GM23338 (cell line): ENCODE measurements at regions not wholly inside any gene's neighbourhood (a gene's known extent, or its start where the extent isn't known, plus 50 kb on each side); places are given as distances from the start of the nearest gene placed in this dataset.

Source experiments
- ATAC-seq: fragments of 200-7000 bp; cut with Tn5 transposase; 3 replicates; pipeline ENCODE4 v1.9.1; 2020
- DNase-seq: peaks from one replicate; pipeline ENCODE4 v3.0.0-alpha.2; 2015; ENCODE audit warnings: low spot score
- H2AFZ ChIP-seq: fragments of 200-600 bp; sonication (generic); 2 replicates; pipeline ENCODE4 v1.8.0; 2016; ENCODE audit warnings: antibody characterized with exemption, mild to moderate bottlenecking, moderate library complexity
- H3F3A ChIP-seq: fragments of 200-600 bp; sonication (generic); replicated peaks from 2 replicates; pipeline ENCODE4 v1.8.0; 2017; ENCODE audit warnings: antibody characterized with exemption, mixed run types, low read depth
- H3K27ac ChIP-seq: fragments of 200-600 bp; sonication (generic); 2 replicates; pipeline ENCODE4 v1.6.1; 2016; ENCODE audit warnings: low read depth
- H3K27me3 ChIP-seq: fragments of 200-600 bp; sonication (generic); 2 replicates; pipeline ENCODE4 v1.8.0; 2016; ENCODE audit warnings: mild to moderate bottlenecking, mixed run types, moderate library complexity; ENCODE audit not compliant: insufficient read depth
- H3K36me3 ChIP-seq: fragments of 200-600 bp; sonication (generic); 2 replicates; pipeline ENCODE4 v1.8.0; 2016; ENCODE audit warnings: mild to moderate bottlenecking; ENCODE audit not compliant: insufficient read depth
- H3K4me1 ChIP-seq: fragments of 200-600 bp; sonication (generic); 2 replicates; pipeline ENCODE4 v1.8.0; 2016; ENCODE audit warnings: mild to moderate bottlenecking, moderate library complexity; ENCODE audit not compliant: insufficient read depth
- H3K4me2 ChIP-seq: fragments of 200-600 bp; sonication (generic); 2 replicates; pipeline ENCODE4 v1.7.1; 2017; ENCODE audit warnings: mixed run types
- H3K4me3 ChIP-seq: fragments of 200-600 bp; sonication (generic); 2 replicates; pipeline ENCODE4 v1.6.1; 2016; ENCODE audit warnings: mixed run types
- H3K79me2 ChIP-seq: fragments of 200-600 bp; sonication (generic); replicated peaks from 2 replicates; pipeline ENCODE4 v1.8.0; 2017; ENCODE audit warnings: mild to moderate bottlenecking; ENCODE audit not compliant: insufficient read depth
- H3K9me2 ChIP-seq: fragments of 200-600 bp; sonication (generic); 2 replicates; pipeline ENCODE4 v1.8.0; 2017; ENCODE audit not compliant: insufficient read depth
- H4K20me1 ChIP-seq: fragments of 200-600 bp; sonication (generic); replicated peaks from 2 replicates; pipeline ENCODE4 v1.8.0; 2017; ENCODE audit warnings: mild to moderate bottlenecking; ENCODE audit not compliant: insufficient read depth
- H3K27ac Mint-ChIP-seq: 2 replicates; pipeline ENCODE4 v1.8.0; 2020; ENCODE audit warnings: inconsistent platforms, mild to moderate bottlenecking, moderate library complexity, mixed read lengths
- H3K27me3 Mint-ChIP-seq: 3 replicates; pipeline ENCODE4 v1.8.0; 2022; ENCODE audit warnings: low read depth, mild to moderate bottlenecking, moderate library complexity, mixed read lengths, inconsistent platforms; ENCODE audit not compliant: insufficient read depth, poor library complexity
- H3K36me3 Mint-ChIP-seq: 3 replicates; pipeline ENCODE4 v1.8.0; 2021; ENCODE audit warnings: low read depth, mild to moderate bottlenecking, inconsistent platforms, moderate library complexity, mixed read lengths
- H3K4me1 Mint-ChIP-seq: 3 replicates; pipeline ENCODE4 v1.8.0; 2020; ENCODE audit warnings: mild to moderate bottlenecking, inconsistent platforms, mixed read lengths
- H3K4me3 Mint-ChIP-seq: 3 replicates; pipeline ENCODE4 v1.8.0; 2021; ENCODE audit warnings: moderate library complexity, mild to moderate bottlenecking, inconsistent platforms, mixed read lengths
- H3K9me3 Mint-ChIP-seq: 3 replicates; pipeline ENCODE4 v1.8.0; 2020; ENCODE audit warnings: moderate library complexity, mild to moderate bottlenecking, inconsistent platforms, mixed read lengths
- CREB1 ChIP-seq: fragments of 250-450 bp; sonication (Bioruptor Pico); IDR thresholded peaks from 2 replicates; pipeline ENCODE4 v1.5.0; 2020; ENCODE audit warnings: low read depth, mild to moderate bottlenecking, moderate library complexity
- ETS1 ChIP-seq: IDR thresholded peaks from 2 replicates; pipeline ENCODE4 v1.6.1; 2016; ENCODE audit warnings: antibody characterized with exemption
- EZH2 ChIP-seq: fragments of 200-600 bp; sonication (generic); IDR thresholded peaks from one replicate; pipeline ENCODE4 v1.8.0; 2017; ENCODE audit warnings: antibody characterized with exemption, mild to moderate bottlenecking, low read depth; ENCODE audit not compliant: unreplicated experiment
- ZNF462 ChIP-seq: fragments of 250-450 bp; sonication (Bioruptor Pico); IDR thresholded peaks from 2 replicates; pipeline ENCODE4 v1.5.0; 2020; ENCODE audit warnings: mild to moderate bottlenecking, moderate library complexity

- TF ChIP-seq ZNF462 (CRISPR knock-in tag) (no peak), ETS1 (no peak)
Observed at GRCh38 chr2:81282151-81282769, 977.7 kb upstream of the LRRTM1 start (continued).

GRCh38 chr2:81276595-81276994 lies 972.0 kb upstream of the LRRTM1 start:
- TF ChIP-seq ZNF462 (CRISPR knock-in tag) = no peak
- no peak for TF ChIP-seq CREB1 (CRISPR knock-in tag)
- TF ChIP-seq EZH2 = no peak
- DNase-seq (no peak), ATAC-seq (no peak)
- Histone ChIP-seq H3K4me2 (no peak overlapping the region), H3K27me3 (no peaks in the 10 kb centered on the region), H3K36me3 (no peaks in the 10 kb centered on the region), H3K79me2 (no peaks in the 10 kb centered on the region), H4K20me1 (no peaks in the 10 kb centered on the region), H3K4me3 (no peak overlapping the region), H3K9me2 (no peaks in the 10 kb centered on the region), H2AFZ (no peak overlapping the region), H3F3A (no peaks in the 10 kb centered on the region), H3K4me1 (no peaks in the 10 kb centered on the region), H3K27ac (no peak overlapping the region)
- Mint-ChIP-seq H3K4me3 (no peak overlapping the region), H3K36me3 (no peaks in the 10 kb centered on the region), H3K27ac (no peak overlapping the region), H3K9me3 (no peaks in the 10 kb centered on the region; the same call in 1 of the 3 replicates), H3K27me3 (peaks cover 2% of the 10 kb centered on the region), H3K4me1 (no peaks in the 10 kb centered on the region)
